HS-5 (cell line): ENCODE measurements at regions not wholly inside any gene's neighbourhood (a gene's known extent, or its start where the extent isn't known, plus 50 kb on each side); places are given as distances from the start of the nearest gene placed in this dataset.
"Not testable (repeated sequence)": the region's sequence is repeated elsewhere in the genome, so short reads cannot be mapped to it uniquely, and the experiment has no call there.

Experiments used
- DNase-seq: peaks from one replicate; pipeline ENCODE4 v3.0.0-alpha.2; 2012; ENCODE audit warnings: low read depth

DNA sequence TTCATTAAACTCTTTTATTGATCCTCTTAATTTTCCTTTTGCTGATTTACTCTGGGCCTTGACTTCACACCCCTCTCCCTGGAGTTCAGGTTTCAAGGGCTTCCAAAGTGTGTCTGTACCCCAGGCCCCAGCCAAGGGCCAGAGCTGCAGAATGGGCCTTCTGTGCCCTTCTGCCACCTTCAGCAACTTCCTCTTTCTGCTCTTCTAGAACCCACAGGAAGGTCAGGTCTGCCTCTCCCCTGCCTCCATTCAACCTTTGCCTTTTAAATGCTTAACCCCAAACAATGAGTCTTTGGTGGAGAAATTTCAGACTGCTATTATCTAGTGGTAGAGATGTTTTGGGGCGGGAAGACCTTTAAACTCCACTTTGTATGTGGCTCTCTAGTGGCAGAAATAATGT, 63.1 kb downstream of the TSN start:
- DNase-seq = no peak

- no peak for DNase-seq
Observed at GRCh38 chr2:121819846-121820245, 64.4 kb downstream of the TSN start.

DNA sequence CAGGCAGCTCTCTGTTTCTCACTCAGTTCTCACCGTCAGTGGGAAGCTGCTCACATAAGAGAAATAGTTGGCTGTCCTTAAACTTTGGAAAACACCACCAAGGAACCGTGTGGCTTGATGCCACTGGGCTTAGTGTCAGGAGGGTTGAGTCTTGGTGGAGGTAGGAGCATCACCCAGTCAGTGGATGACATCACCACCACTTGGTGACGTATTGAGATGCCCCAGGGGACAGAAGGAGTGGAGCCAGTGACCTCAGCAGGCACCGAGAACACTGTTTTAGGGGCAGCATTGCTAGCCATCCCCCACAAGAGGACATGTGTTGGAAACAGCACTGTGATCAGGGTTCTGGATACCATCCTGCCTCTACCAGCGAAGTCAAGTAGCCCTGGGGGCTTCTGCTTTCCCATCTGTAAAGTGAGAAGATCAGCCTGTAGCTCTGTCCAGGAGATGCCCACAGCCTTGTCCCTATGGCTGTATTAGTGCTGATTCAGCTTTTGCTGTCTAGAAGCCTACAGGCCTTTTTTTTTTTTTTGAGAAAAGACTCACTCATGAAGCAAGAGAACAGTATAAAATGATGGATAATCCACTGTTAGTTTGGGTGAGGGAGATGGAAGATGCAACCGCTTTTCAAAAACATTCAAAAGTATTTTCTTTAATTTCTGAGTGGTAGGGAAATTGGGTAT, 66.2 kb downstream of the TSN start:
- no peak for DNase-seq

- no peak for DNase-seq
Observed at GRCh38 chr2:121824264-121824663, 68.8 kb downstream of the TSN start.

DNA sequence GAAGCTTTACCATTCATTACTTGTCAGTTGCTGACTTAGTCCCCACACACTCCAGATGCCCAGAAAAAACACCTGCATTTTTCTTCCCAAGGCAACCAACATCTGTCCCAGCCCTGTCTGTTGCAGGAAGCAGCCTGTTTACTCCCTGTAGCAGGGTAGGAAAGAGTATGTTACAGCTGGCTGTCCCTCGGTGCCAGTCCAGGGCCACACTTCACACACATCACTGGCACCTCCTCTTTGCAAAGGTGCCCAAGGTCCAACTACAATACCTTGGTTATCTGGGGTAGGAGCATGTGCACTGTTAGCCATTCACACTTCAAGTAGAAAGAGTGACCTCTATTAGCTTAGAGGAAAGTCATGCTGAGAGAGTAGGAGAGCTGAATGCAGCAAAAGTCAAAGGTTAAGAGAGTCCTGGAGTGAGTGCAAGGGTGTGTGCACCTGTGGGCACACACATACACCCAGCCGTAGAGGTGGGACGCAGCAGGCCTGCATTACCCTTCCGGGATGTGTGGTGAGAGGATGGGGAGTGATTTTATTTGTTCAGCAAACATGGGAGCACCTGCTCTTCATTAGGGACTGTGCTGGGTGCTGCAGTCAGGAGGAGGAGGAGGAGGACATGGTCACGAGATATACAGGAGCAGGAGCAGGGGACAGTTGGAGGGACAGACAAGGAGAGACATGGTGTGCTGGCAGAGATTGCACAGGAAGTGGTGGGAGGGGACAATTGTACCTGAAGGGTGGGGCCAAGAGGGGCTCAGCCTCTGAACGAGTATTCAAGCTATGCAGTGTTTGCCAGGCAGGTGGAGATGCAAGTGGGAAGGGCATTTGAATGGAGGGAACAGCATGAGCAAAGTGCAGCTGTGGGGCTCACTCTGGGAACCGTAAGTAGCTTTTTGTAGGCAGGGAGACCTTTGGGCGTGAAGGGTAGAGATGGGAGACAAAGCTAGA, 69.8 kb downstream of the TSN start:
- no peak for DNase-seq

DNA sequence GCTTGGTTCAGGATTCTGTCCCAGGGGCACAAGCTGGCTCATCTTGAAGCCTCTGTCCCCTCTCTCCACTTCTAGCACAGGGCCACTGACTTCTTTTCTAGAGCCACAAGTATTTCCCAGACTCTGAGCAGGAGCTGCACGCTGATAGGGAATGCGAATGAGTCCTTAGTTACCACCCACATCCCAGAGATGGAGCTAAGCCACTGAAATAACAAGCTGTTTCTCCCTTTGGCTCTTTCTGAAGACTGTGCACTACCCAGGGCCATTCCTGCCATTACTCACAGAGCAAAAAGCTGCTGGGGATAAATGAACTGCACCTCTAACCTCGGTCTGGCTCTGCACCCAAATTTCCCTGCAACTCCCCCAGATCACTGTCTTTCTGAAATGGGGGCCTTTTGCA, 70.6 kb downstream of the TSN start:
- DNase-seq = no peak

- no peak for DNase-seq
Observed at GRCh38 chr2:121828281-121828731, 72.9 kb downstream of the TSN start.

GRCh38 chr2:121830809-121831208, 75.4 kb downstream of the TSN start:
- no peak for DNase-seq

DNA sequence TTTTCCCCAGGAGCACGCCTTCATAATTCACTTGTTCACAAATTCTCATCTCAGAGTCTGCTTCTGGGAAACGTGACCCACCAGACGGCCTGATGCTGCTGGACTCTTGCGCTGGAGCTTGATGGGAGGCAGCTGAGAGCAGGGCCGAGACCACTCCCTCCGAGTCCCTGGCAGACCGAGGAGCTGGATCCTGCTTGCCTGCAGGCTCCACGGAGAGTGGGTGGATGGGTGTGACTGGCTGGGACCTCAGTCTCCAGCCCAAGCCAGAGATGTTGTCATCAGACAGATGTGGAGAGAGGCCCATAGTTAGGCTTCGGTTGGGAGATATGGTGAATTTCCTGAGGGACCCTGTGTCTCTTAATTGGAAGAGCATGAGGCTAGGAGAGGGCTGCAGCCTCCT, 76.4 kb downstream of the TSN start:
- DNase-seq = no peak

DNA sequence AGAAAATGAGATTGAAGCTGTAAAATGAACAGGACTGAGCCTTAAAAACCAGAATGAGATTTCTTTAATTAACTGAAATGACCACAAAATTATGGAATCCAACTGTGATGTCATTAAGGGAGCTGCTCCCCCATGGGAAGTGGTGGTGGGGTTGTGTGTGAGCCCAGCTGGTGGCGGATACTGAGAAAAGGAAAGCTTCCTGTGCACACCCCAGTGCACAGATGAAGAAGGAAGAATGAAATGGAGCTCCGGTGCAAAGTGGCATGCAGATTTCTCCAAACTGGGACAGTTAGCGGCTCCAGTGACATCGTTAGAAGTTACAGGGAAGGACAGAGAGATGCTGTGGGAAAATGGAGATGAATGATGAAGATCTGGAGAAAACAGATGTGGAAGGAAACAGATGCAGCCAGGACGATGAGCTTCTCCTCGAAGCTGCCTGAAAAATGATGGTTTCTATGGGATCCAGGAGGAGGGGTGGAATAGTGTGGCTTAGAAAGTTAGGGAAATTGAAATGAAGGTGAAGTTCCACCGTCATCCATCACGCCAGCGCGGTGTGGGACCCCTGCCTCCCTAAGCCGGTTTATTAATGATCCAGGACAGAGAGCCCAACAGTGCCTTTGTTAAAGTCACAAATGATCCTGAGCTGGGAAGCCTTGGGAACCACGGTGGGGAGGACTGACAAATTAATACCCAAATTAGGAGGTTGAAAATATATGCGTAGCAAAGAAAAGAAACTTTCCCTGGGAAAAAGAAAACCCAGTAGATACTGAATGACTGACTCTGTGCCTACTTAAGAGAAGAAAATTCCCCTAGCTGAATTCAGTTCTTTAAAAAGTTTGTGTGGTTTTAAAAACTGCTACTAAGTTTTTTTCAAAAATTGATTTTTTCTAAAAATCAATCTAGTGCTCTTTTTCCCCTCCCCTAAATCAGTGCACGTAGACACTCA, 77.2 kb downstream of the TSN start:
- no peak for DNase-seq

DNA sequence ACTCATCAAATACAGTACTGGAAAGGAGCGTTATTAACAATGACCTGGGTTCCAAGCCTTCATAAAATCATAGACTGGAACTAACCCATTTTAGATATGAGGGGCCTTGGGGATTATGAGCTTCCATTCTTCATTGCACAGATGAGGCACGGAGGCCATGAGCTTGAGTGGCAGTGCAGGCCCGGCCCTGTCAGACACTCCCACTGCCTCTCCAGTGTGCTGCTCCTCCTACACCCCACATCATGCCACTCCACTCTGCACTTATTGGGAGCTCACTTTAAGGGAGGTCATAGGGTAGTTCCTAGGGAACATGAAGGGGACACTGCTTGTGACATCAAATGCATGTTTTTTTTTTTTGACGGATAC, 77.9 kb downstream of the TSN start:
- DNase-seq = no peak

DNA sequence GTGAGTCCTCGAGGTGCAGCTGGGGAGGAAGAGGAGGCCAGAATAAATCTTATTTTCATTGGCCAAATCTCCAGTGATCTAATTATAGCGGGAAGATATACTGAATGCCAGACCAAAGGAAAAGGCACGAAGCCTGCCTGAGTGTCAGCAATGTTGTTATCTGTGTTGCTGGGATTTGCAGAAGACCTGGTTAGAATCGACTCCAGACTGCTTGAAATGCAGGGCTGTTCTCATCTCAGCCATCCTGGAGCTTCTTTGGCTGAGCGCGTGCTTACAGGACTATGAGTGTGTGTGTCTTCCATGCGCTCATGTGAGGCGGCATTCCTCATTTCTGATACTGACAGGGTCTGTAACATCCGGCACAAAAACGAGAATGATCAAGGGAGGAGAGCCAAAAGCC, 81.2 kb downstream of the TSN start:
- DNase-seq = no peak

GRCh38 chr2:121837591-121837990, 82.1 kb downstream of the TSN start:
- DNase-seq = no peak

DNA sequence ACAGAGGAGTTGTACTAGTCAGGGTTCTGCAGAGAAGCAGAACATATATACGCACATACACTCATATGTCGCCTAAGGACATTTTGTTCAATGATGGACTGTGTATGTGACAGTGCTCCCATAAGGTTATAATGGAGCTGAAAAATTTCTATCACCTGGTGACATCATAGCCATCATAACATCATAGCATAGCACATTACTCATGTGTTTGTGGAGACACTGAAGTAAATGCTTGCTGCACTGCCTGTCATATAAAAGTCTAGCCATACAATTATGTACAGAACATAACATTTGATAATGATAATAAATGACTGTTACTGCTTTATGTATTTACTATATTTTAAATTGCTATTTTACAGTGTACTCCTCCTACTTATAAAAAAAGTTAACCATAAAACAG, 83.1 kb downstream of the TSN start:
- DNase-seq = no peak

DNA sequence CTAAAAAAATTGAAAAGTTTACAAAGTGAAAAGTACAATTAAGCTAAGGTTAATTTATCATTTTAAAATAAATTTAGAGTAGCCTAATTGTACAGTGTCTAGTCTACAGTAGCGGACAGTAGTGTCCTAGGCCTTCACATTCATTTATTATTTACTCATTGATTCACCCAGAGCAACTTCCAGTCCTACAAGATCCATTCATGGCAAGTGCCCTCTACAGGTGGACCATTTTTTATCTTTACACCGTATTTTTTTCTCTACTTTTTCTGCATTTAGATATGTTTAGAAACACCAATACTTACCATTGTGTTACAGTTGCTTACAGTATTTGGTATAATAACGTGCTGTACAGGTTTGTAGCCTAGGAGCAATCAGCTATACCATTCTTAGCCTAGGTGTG, 84.1 kb downstream of the TSN start:
- DNase-seq = no peak

DNA sequence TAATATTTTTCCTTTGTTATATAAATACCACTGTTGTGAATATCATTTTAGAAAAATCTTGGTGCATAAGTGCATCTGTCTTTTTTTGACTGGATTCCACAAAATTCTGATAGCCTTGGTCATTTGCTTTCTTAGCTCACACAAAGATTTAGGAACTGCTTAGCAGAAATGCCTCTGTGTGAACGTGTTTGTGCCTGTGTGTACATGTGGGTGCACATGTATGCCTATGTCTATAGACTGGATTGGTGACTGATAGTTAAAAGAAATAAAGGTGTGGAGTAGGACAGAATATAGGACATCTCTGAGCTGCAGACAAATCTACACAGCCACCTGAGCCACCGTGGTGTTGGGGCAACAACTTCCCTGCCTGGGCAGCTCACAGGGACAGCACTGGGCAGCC, 93.8 kb downstream of the TSN start:
- no peak for DNase-seq

DNA sequence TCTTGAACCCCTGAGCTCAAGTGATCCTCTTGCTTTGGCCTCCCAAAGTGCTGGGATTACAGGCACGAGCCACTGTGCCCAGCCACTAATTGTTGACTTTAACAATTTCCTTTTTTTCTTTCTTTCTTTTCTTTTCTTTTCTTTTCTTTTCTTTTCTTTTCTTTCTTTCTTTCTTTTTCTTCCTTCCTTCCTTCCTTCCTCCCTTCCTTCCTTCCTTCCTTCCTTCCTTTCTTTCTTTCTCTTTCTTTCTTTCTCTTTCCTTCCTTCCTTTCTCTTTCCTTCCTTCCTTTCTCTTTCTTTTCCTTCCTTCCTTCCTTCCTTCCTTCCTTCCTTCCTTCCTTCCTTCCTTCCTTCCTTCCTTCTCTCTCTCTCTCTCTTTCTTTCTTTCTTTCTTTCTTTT, 97.7 kb downstream of the TSN start:
- not testable (repeated sequence) for DNase-seq

- DNase-seq = no peak
Observed at GRCh38 chr2:121855510-121855909, 100.1 kb downstream of the TSN start.

DNA sequence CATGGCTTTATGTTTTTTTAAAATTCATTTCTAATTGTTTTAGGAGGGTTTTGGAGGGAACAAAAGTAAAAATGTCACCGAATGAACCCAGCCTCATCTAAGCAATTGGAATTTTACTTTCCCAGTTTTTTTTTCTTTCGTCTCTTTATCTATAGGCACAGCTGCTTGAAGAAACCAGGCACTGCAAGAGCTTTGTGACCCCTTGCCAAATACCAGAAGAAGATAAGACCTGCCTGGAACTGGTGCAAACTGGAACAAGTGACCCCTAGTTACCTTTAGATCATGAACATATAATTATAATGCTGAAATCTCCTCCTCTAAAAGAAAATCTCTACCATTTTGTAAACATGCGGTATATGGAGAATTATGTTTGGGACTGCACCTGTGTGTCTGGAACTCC, 100.9 kb downstream of the TSN start:
- no peak for DNase-seq

DNA sequence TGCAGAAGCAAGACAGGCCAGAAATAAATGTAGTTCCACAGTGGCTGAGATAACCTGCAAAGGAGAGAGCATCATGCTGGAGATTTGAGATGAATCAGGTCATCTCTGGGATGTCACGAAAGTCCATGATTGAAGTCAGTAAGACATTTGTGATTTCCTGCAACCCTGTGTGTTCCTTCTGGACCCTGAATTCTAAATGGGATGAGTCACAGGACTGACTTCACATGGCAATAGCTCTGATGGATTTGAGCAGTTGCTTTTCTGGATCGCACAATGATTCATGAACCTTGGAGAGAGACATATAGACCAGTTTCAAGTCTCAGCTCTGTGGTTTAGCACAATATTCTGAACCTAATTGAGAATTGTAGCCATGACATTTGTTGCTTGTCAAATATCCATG, 102.9 kb downstream of the TSN start:
- DNase-seq = peak; percentile 76

DNA sequence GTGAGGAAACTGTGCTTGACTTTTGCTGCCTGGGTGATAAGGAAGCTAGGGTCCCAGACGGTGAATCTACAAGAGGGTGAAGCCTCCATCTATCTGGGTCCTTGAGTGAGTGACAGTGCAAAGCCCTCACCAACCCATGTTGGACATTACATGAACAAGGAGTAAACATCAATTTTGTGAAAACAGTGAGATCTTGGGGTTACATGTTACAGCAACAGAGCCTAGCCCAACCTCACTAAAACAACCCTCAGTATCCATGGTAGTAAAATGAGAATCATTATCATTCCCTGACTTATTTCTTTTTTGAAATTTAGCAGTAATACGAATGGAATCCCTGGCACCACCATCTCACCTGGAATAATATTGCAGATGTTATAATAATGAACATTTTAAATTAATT, 103.4 kb downstream of the TSN start:
- DNase-seq = no peak

GRCh38 chr2:121860033-121860757, 104.7 kb downstream of the TSN start:
- peak; percentile 98 for DNase-seq
